ENCODE measurements at regions not wholly inside any gene's neighbourhood (a gene's known extent, or its start where the extent isn't known, plus 50 kb on each side); places are given as distances from the start of the nearest gene placed in this dataset.

- H2AK5ac ChIP-seq (ENCODE audit: low read length, severe bottlenecking) = no peak overlapping the region
Observed at GRCh38 chr11:91209306-91209705, 986.5 kb upstream of the CHORDC1 start.

GRCh38 chr11:91199866-91200265 is 977.0 kb upstream of the CHORDC1 start:
- DNase-seq = no peak
- no peaks in the 10 kb centered on the region for H3K79me1 ChIP-seq (replicated peaks; ENCODE audit: low read length, poor library complexity, severe bottlenecking)
- H2BK5ac ChIP-seq (ENCODE audit: low read depth, low read length, poor library complexity, severe bottlenecking) = no peak overlapping the region
- no peak overlapping the region for H4K8ac ChIP-seq (ENCODE audit: low read length)
- H3K36me3 ChIP-seq (ENCODE audit: control insufficient read depth in 1 of 2, insufficient read depth in 2 of 2, low read depth in 1 of 2, low read length in 2 of 2) = no peaks in the 10 kb centered on the region
- H2AFZ ChIP-seq (ENCODE audit: low read depth, low read length) = no peak overlapping the region
- no peak overlapping the region for H2BK15ac ChIP-seq (ENCODE audit: low read depth, poor library complexity, severe bottlenecking)
- H3K4me2 ChIP-seq (ENCODE audit: low read length, poor library complexity, severe bottlenecking) = no peak overlapping the region
- no peak overlapping the region for H3K27ac ChIP-seq (ENCODE audit: low read length, poor library complexity, severe bottlenecking)
- no peak overlapping the region for H2AK5ac ChIP-seq (ENCODE audit: low read length, severe bottlenecking)
- no peak overlapping the region for H3K4me3 ChIP-seq (ENCODE audit: insufficient read depth in 1 of 2, low read depth in 1 of 2, low read length in 2 of 2)
- no peak overlapping the region for H3K18ac ChIP-seq (ENCODE audit: low read depth in 1 of 2, low read length in 2 of 2)
- H2BK120ac ChIP-seq (ENCODE audit: low read depth, low read length) = no peak overlapping the region
- no peaks in the 10 kb centered on the region for H3K9me3 ChIP-seq (ENCODE audit: control insufficient read depth, low read length)
- H3K14ac ChIP-seq (ENCODE audit: low read length in 2 of 2) = no peak overlapping the region
- WGBS = 59% methylated on average over 1 of the region's 1 CpG
- no peak overlapping the region for H2BK12ac ChIP-seq (ENCODE audit: low read length in 2 of 2)
- no peak overlapping the region for H3K23ac ChIP-seq (ENCODE audit: low read length in 2 of 2)
- H3K4me1 ChIP-seq (ENCODE audit: control insufficient read depth, insufficient read depth, low read depth, low read length) = no peaks in the 10 kb centered on the region
- H3K4ac ChIP-seq (ENCODE audit: low read depth in 1 of 2, low read length in 2 of 2) = no peak overlapping the region
- no peak overlapping the region for H4K91ac ChIP-seq (ENCODE audit: low read length)
- H3K9ac ChIP-seq (ENCODE audit: low read length) = no peak overlapping the region
- no peaks in the 10 kb centered on the region for H3K27me3 ChIP-seq (ENCODE audit: control insufficient read depth in 1 of 2, insufficient read depth in 1 of 2, low read length in 2 of 2)

More at GRCh38 chr11:91209306-91209705, 986.5 kb upstream of the CHORDC1 start:
- H3K18ac ChIP-seq (ENCODE audit: low read depth in 1 of 2, low read length in 2 of 2) = no peak overlapping the region
- no peak overlapping the region for H3K27ac ChIP-seq (ENCODE audit: low read length, poor library complexity, severe bottlenecking)
- no peaks in the 10 kb centered on the region for H3K36me3 ChIP-seq (ENCODE audit: control insufficient read depth in 1 of 2, insufficient read depth in 2 of 2, low read depth in 1 of 2, low read length in 2 of 2)
- H4K8ac ChIP-seq (ENCODE audit: low read length) = no peak overlapping the region
- H4K91ac ChIP-seq (ENCODE audit: low read length) = no peak overlapping the region
- no peak overlapping the region for H3K4ac ChIP-seq (ENCODE audit: low read depth in 1 of 2, low read length in 2 of 2)
- no peak overlapping the region for H2BK5ac ChIP-seq (ENCODE audit: low read depth, low read length, poor library complexity, severe bottlenecking)
- H3K4me1 ChIP-seq (ENCODE audit: control insufficient read depth, insufficient read depth, low read depth, low read length) = no peaks in the 10 kb centered on the region
- H2BK12ac ChIP-seq (ENCODE audit: low read length in 2 of 2) = no peak overlapping the region
- no peak overlapping the region for H2BK15ac ChIP-seq (ENCODE audit: low read depth, poor library complexity, severe bottlenecking)
- no peak overlapping the region for H3K4me3 ChIP-seq (ENCODE audit: insufficient read depth in 1 of 2, low read depth in 1 of 2, low read length in 2 of 2)
- H3K23ac ChIP-seq (ENCODE audit: low read length in 2 of 2) = no peak overlapping the region
- no peak overlapping the region for H3K4me2 ChIP-seq (ENCODE audit: low read length, poor library complexity, severe bottlenecking)
- H3K9ac ChIP-seq (ENCODE audit: low read length) = no peak overlapping the region
- H2BK120ac ChIP-seq (ENCODE audit: low read depth, low read length) = no peak overlapping the region
- H2AFZ ChIP-seq (ENCODE audit: low read depth, low read length) = no peak overlapping the region
- H3K79me1 ChIP-seq (replicated peaks; ENCODE audit: low read length, poor library complexity, severe bottlenecking) = no peaks in the 10 kb centered on the region
- H3K27me3 ChIP-seq (ENCODE audit: control insufficient read depth in 1 of 2, insufficient read depth in 1 of 2, low read length in 2 of 2) = no peaks in the 10 kb centered on the region
- no peak overlapping the region for H3K14ac ChIP-seq (ENCODE audit: low read length in 2 of 2)
- no peak for DNase-seq
- no peaks in the 10 kb centered on the region for H3K9me3 ChIP-seq (ENCODE audit: control insufficient read depth, low read length)

- no peak overlapping the region for H3K14ac ChIP-seq (ENCODE audit: low read length in 2 of 2)
- H3K27me3 ChIP-seq (ENCODE audit: control insufficient read depth in 1 of 2, insufficient read depth in 1 of 2, low read length in 2 of 2) = no peaks in the 10 kb centered on the region
- no peak overlapping the region for H2BK120ac ChIP-seq (ENCODE audit: low read depth, low read length)
- H3K4me1 ChIP-seq (ENCODE audit: control insufficient read depth, insufficient read depth, low read depth, low read length) = no peaks in the 10 kb centered on the region
- no peak overlapping the region for H2AFZ ChIP-seq (ENCODE audit: low read depth, low read length)
- no peak overlapping the region for H2BK5ac ChIP-seq (ENCODE audit: low read depth, low read length, poor library complexity, severe bottlenecking)
- H3K4me3 ChIP-seq (ENCODE audit: insufficient read depth in 1 of 2, low read depth in 1 of 2, low read length in 2 of 2) = no peak overlapping the region
- no peak overlapping the region for H4K8ac ChIP-seq (ENCODE audit: low read length)
- no peaks in the 10 kb centered on the region for H3K36me3 ChIP-seq (ENCODE audit: control insufficient read depth in 1 of 2, insufficient read depth in 2 of 2, low read depth in 1 of 2, low read length in 2 of 2)
- H3K4ac ChIP-seq (ENCODE audit: low read depth in 1 of 2, low read length in 2 of 2) = no peak overlapping the region
- H2AK5ac ChIP-seq (ENCODE audit: low read length, severe bottlenecking) = no peak overlapping the region
- H3K9me3 ChIP-seq (ENCODE audit: control insufficient read depth, low read length) = no peaks in the 10 kb centered on the region
- H2BK12ac ChIP-seq (ENCODE audit: low read length in 2 of 2) = no peak overlapping the region
- WGBS = 33% methylated on average over 1 of the region's 2 CpGs
- DNase-seq = no peak
- no peak overlapping the region for H2BK15ac ChIP-seq (ENCODE audit: low read depth, poor library complexity, severe bottlenecking)
- no peaks in the 10 kb centered on the region for H3K79me1 ChIP-seq (replicated peaks; ENCODE audit: low read length, poor library complexity, severe bottlenecking)
- H3K23ac ChIP-seq (ENCODE audit: low read length in 2 of 2) = no peak overlapping the region
- H3K18ac ChIP-seq (ENCODE audit: low read depth in 1 of 2, low read length in 2 of 2) = no peak overlapping the region
- no peak overlapping the region for H3K9ac ChIP-seq (ENCODE audit: low read length)
- H3K27ac ChIP-seq (ENCODE audit: low read length, poor library complexity, severe bottlenecking) = no peak overlapping the region
- H3K4me2 ChIP-seq (ENCODE audit: low read length, poor library complexity, severe bottlenecking) = no peak overlapping the region
- H4K91ac ChIP-seq (ENCODE audit: low read length) = no peak overlapping the region
Observed at GRCh38 chr11:91194546-91194945, 971.7 kb upstream of the CHORDC1 start.

GRCh38 chr11:91188484-91188883 is 965.6 kb upstream of the CHORDC1 start:
- Histone ChIP-seq H3K4me1 (ENCODE audit: control insufficient read depth, insufficient read depth, low read depth, low read length) (no peaks in the 10 kb centered on the region), H3K36me3 (ENCODE audit: control insufficient read depth in 1 of 2, insufficient read depth in 2 of 2, low read depth in 1 of 2, low read length in 2 of 2) (no peaks in the 10 kb centered on the region), H2BK5ac (ENCODE audit: low read depth, low read length, poor library complexity, severe bottlenecking) (no peak overlapping the region), H3K14ac (ENCODE audit: low read length in 2 of 2) (no peak overlapping the region), H3K4me2 (ENCODE audit: low read length, poor library complexity, severe bottlenecking) (no peak overlapping the region), H2BK12ac (ENCODE audit: low read length in 2 of 2) (no peak overlapping the region), H3K27ac (ENCODE audit: low read length, poor library complexity, severe bottlenecking) (no peak overlapping the region), H3K18ac (ENCODE audit: low read depth in 1 of 2, low read length in 2 of 2) (no peak overlapping the region), H2AFZ (ENCODE audit: low read depth, low read length) (no peak overlapping the region), H4K8ac (ENCODE audit: low read length) (no peak overlapping the region), H4K91ac (ENCODE audit: low read length) (no peak overlapping the region), H3K9ac (ENCODE audit: low read length) (no peak overlapping the region), H2AK5ac (ENCODE audit: low read length, severe bottlenecking) (no peak overlapping the region), H3K79me1 (replicated peaks; ENCODE audit: low read length, poor library complexity, severe bottlenecking) (no peaks in the 10 kb centered on the region), H3K4me3 (ENCODE audit: insufficient read depth in 1 of 2, low read depth in 1 of 2, low read length in 2 of 2) (no peak overlapping the region), H3K4ac (ENCODE audit: low read depth in 1 of 2, low read length in 2 of 2) (no peak overlapping the region), H2BK120ac (ENCODE audit: low read depth, low read length) (no peak overlapping the region), H2BK15ac (ENCODE audit: low read depth, poor library complexity, severe bottlenecking) (no peak overlapping the region), H3K27me3 (ENCODE audit: control insufficient read depth in 1 of 2, insufficient read depth in 1 of 2, low read length in 2 of 2) (no peaks in the 10 kb centered on the region), H3K23ac (ENCODE audit: low read length in 2 of 2) (no peak overlapping the region), H3K9me3 (ENCODE audit: control insufficient read depth, low read length) (no peaks in the 10 kb centered on the region)
- DNase-seq = no peak
- WGBS = 93% methylated on average over 5 of the region's 6 CpGs

Data from mesenchymal stem cell (in vitro differentiated cells and primary cell).